NCI-H774 (cell line): ENCODE measurements at regions not wholly inside any gene's neighbourhood (a gene's known extent, or its start where the extent isn't known, plus 50 kb on each side); places are given as distances from the start of the nearest gene placed in this dataset.

Source experiments
- DNase-seq: peaks from one replicate; lab custom pipeline; 2025; lab: John Stamatoyannopoulos, UW

DNA sequence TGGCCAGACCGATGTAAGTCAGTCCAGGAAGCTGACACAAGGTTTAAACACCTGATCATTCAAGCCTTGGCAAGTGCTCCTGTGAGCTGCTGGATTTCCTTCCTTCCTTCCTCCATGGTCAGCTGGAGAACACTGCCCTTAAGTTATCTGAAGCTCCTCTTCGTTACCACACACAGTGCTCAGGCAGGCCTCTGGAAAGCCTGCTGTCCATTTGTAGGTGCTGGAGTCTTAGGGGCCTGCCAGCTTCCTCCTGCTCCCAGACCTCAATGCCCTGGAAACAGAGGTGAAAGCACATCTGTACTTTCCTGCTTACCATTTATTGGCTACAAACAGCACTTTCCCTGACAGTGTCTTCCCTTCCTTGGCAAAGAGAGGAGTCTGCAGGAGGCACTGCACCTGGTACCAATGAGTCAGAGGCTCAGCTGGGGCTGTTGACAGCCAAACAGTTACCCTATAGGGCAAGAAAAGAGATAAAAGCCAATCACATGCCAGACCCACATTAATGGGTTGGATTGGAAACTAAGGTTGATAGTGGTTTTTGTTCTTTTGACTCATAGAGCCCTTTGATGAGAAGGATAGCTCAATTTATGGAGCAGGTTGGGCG lies 72.6 kb upstream of the PUM3 start:
- DNase-seq = no peak

DNA sequence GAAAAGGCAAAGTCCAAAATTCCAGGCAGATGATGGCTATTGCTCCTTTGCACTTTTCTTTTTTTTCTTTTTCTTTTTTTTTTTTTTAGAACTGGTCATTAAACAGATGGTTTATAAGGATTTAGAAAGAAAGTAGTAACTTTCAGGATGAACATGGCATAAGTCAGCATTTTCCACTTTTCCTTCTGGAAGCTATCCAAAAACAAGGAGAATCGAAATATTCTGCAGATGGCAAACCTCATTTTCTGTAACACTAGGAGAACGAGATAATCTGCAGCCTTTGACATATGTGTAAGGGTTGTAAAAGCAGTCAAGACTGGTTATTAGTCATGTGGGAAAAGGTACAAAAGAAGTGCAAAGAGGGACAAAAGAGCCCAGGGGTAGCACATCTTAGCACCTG lies 69.1 kb upstream of the PUM3 start:
- no peak for DNase-seq

- no peak for DNase-seq
These were observed 63.5 kb upstream of the PUM3 start for GRCh38 chr9:2907411-2907810.

DNA sequence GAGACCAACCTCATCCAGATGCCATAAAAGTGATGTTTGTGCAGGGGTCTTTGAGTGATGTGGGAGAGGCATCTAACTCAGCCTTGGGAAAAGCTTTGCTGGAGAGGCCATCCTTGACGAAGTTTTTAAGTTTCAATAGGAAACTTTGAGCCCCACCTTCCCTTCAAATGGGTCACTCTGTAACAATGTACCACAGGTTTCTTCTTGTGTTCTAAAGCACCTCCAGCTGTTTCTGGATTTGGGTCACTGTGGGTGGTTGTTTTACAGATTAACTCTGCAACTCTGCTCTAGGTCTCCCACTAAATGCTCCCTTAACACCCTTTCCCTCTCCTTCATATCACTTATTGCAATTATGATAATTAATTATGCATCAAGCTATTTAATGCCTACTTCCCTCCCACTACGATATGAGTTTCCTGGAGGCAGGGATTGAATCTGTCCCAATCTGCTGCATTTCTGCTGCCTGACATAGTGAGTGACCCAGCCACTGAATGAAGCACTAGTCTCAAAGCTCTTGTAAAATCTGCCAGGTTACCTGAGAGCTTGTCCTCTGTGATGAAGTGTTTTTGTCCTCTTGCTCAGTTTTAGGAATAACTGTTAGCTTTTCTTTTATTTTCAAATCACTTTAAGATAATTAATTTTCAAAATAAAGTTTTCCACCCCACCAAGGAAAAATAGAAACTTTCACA lies 60.5 kb upstream of the PUM3 start:
- no peak for DNase-seq
